ENCODE measurements at regions not wholly inside any gene's neighbourhood (a gene's known extent, or its start where the extent isn't known, plus 50 kb on each side); places are given as distances from the start of the nearest gene placed in this dataset.
"Not testable (repeated sequence)": the region's sequence is repeated elsewhere in the genome, so short reads cannot be mapped to it uniquely, and the experiment has no call there.

GRCh38 chr20:25965203-25965602 lies 268.6 kb upstream of the ZNF337 start:
- H2AFZ ChIP-seq (ENCODE audit: low read length); H3K4me3 ChIP-seq (ENCODE audit: low read depth, low read length, poor library complexity, severe bottlenecking); BruUV-seq (replicated peaks); H3K79me2 ChIP-seq (ENCODE audit: insufficient read depth, low read depth, low read length); DNase-seq (ENCODE audit: low spot score); POLR2A ChIA-PET; H3K27ac ChIP-seq (ENCODE audit: low read depth, low read length, poor library complexity, severe bottlenecking); H3K9me3 ChIP-seq (ENCODE audit: low read length); CTCF ChIA-PET (ENCODE audit: unreplicated experiment); intact Hi-C loops (cut with micrococcal nuclease; ENCODE audit: unreplicated experiment); H3K4me2 ChIP-seq (ENCODE audit: low read length); H4K20me1 ChIP-seq (ENCODE audit: insufficient read depth, low read length); H3K9me2 ChIP-seq (ENCODE audit: insufficient read depth, low read length); H3K4me1 ChIP-seq (ENCODE audit: insufficient read depth, low read length, poor library complexity, severe bottlenecking); H3K36me3 ChIP-seq (ENCODE audit: insufficient read depth, low read length): not testable (repeated sequence)

GRCh38 chr20:25953876-25954275 lies 257.2 kb upstream of the ZNF337 start:
- intact Hi-C loops (cut with micrococcal nuclease; ENCODE audit: unreplicated experiment) = not testable (repeated sequence)

GRCh38 chr20:25935230-25935629 lies 238.6 kb upstream of the ZNF337 start:
- DNase-seq (ENCODE audit: low spot score); CTCF ChIA-PET (ENCODE audit: unreplicated experiment); H3K36me3 ChIP-seq (ENCODE audit: insufficient read depth, low read length); H3K9me3 ChIP-seq (ENCODE audit: low read length); H2AFZ ChIP-seq (ENCODE audit: low read length); BruUV-seq (replicated peaks); H3K4me1 ChIP-seq (ENCODE audit: insufficient read depth, low read length, poor library complexity, severe bottlenecking); H3K4me2 ChIP-seq (ENCODE audit: low read length); intact Hi-C loops (cut with micrococcal nuclease; ENCODE audit: unreplicated experiment); POLR2A ChIA-PET; H4K20me1 ChIP-seq (ENCODE audit: insufficient read depth, low read length); H3K4me3 ChIP-seq (ENCODE audit: low read depth, low read length, poor library complexity, severe bottlenecking); H3K9me2 ChIP-seq (ENCODE audit: insufficient read depth, low read length); H3K79me2 ChIP-seq (ENCODE audit: insufficient read depth, low read depth, low read length); H3K27ac ChIP-seq (ENCODE audit: low read depth, low read length, poor library complexity, severe bottlenecking): not testable (repeated sequence)

More at GRCh38 chr20:25953876-25954275, 257.2 kb upstream of the ZNF337 start:
- H3K36me3 ChIP-seq (ENCODE audit: insufficient read depth, low read length); POLR2A ChIA-PET; H3K4me1 ChIP-seq (ENCODE audit: insufficient read depth, low read length, poor library complexity, severe bottlenecking); H3K9me3 ChIP-seq (ENCODE audit: low read length); H3K9me2 ChIP-seq (ENCODE audit: insufficient read depth, low read length); H4K20me1 ChIP-seq (ENCODE audit: insufficient read depth, low read length); BruUV-seq (replicated peaks); DNase-seq (ENCODE audit: low spot score); H3K79me2 ChIP-seq (ENCODE audit: insufficient read depth, low read depth, low read length); H3K4me2 ChIP-seq (ENCODE audit: low read length); CTCF ChIA-PET (ENCODE audit: unreplicated experiment); H2AFZ ChIP-seq (ENCODE audit: low read length); H3K27ac ChIP-seq (ENCODE audit: low read depth, low read length, poor library complexity, severe bottlenecking); H3K4me3 ChIP-seq (ENCODE audit: low read depth, low read length, poor library complexity, severe bottlenecking): not testable (repeated sequence)

GRCh38 chr20:25932806-25933205 lies 236.2 kb upstream of the ZNF337 start:
- H3K79me2 ChIP-seq (ENCODE audit: insufficient read depth, low read depth, low read length); H3K36me3 ChIP-seq (ENCODE audit: insufficient read depth, low read length); H3K9me2 ChIP-seq (ENCODE audit: insufficient read depth, low read length); intact Hi-C loops (cut with micrococcal nuclease; ENCODE audit: unreplicated experiment); DNase-seq (ENCODE audit: low spot score); H3K4me2 ChIP-seq (ENCODE audit: low read length); H3K27ac ChIP-seq (ENCODE audit: low read depth, low read length, poor library complexity, severe bottlenecking); H4K20me1 ChIP-seq (ENCODE audit: insufficient read depth, low read length); H2AFZ ChIP-seq (ENCODE audit: low read length); CTCF ChIA-PET (ENCODE audit: unreplicated experiment); H3K4me3 ChIP-seq (ENCODE audit: low read depth, low read length, poor library complexity, severe bottlenecking); H3K4me1 ChIP-seq (ENCODE audit: insufficient read depth, low read length, poor library complexity, severe bottlenecking); POLR2A ChIA-PET; BruUV-seq (replicated peaks); H3K9me3 ChIP-seq (ENCODE audit: low read length): not testable (repeated sequence)

GRCh38 chr20:25932170-25932569 lies 235.5 kb upstream of the ZNF337 start:
- H3K4me3 ChIP-seq (ENCODE audit: low read depth, low read length, poor library complexity, severe bottlenecking); H3K79me2 ChIP-seq (ENCODE audit: insufficient read depth, low read depth, low read length); H2AFZ ChIP-seq (ENCODE audit: low read length); H3K9me2 ChIP-seq (ENCODE audit: insufficient read depth, low read length); H3K4me2 ChIP-seq (ENCODE audit: low read length); H4K20me1 ChIP-seq (ENCODE audit: insufficient read depth, low read length); CTCF ChIA-PET (ENCODE audit: unreplicated experiment); DNase-seq (ENCODE audit: low spot score); intact Hi-C loops (cut with micrococcal nuclease; ENCODE audit: unreplicated experiment); H3K27ac ChIP-seq (ENCODE audit: low read depth, low read length, poor library complexity, severe bottlenecking); H3K36me3 ChIP-seq (ENCODE audit: insufficient read depth, low read length); BruUV-seq (replicated peaks); H3K4me1 ChIP-seq (ENCODE audit: insufficient read depth, low read length, poor library complexity, severe bottlenecking); POLR2A ChIA-PET; H3K9me3 ChIP-seq (ENCODE audit: low read length): not testable (repeated sequence)

- H3K27ac ChIP-seq (ENCODE audit: low read depth, low read length, poor library complexity, severe bottlenecking); H3K9me2 ChIP-seq (ENCODE audit: insufficient read depth, low read length); CTCF ChIA-PET (ENCODE audit: unreplicated experiment); H3K36me3 ChIP-seq (ENCODE audit: insufficient read depth, low read length); H3K4me1 ChIP-seq (ENCODE audit: insufficient read depth, low read length, poor library complexity, severe bottlenecking); H3K9me3 ChIP-seq (ENCODE audit: low read length); H4K20me1 ChIP-seq (ENCODE audit: insufficient read depth, low read length); BruUV-seq (replicated peaks); H3K4me2 ChIP-seq (ENCODE audit: low read length); H3K4me3 ChIP-seq (ENCODE audit: low read depth, low read length, poor library complexity, severe bottlenecking); intact Hi-C loops (cut with micrococcal nuclease; ENCODE audit: unreplicated experiment); H3K79me2 ChIP-seq (ENCODE audit: insufficient read depth, low read depth, low read length); POLR2A ChIA-PET; DNase-seq (ENCODE audit: low spot score); H2AFZ ChIP-seq (ENCODE audit: low read length): not testable (repeated sequence)
These were observed 205.7 kb upstream of the ZNF337 start for GRCh38 chr20:25902321-25902720.

- POLR2A ChIA-PET; DNase-seq (ENCODE audit: low spot score); BruUV-seq (replicated peaks); H2AFZ ChIP-seq (ENCODE audit: low read length); H3K4me1 ChIP-seq (ENCODE audit: insufficient read depth, low read length, poor library complexity, severe bottlenecking); H3K36me3 ChIP-seq (ENCODE audit: insufficient read depth, low read length); H3K9me2 ChIP-seq (ENCODE audit: insufficient read depth, low read length); H3K4me3 ChIP-seq (ENCODE audit: low read depth, low read length, poor library complexity, severe bottlenecking); H3K4me2 ChIP-seq (ENCODE audit: low read length); H4K20me1 ChIP-seq (ENCODE audit: insufficient read depth, low read length); H3K9me3 ChIP-seq (ENCODE audit: low read length); H3K27ac ChIP-seq (ENCODE audit: low read depth, low read length, poor library complexity, severe bottlenecking); H3K79me2 ChIP-seq (ENCODE audit: insufficient read depth, low read depth, low read length); intact Hi-C loops (cut with micrococcal nuclease; ENCODE audit: unreplicated experiment); CTCF ChIA-PET (ENCODE audit: unreplicated experiment): not testable (repeated sequence)
These were observed 202.0 kb upstream of the ZNF337 start for GRCh38 chr20:25898663-25899062.
